ENCODE measurements at regions not wholly inside any gene's neighbourhood (a gene's known extent, or its start where the extent isn't known, plus 50 kb on each side); places are given as distances from the start of the nearest gene placed in this dataset.
"Not testable (repeated sequence)": the region's sequence is repeated elsewhere in the genome, so short reads cannot be mapped to it uniquely, and the experiment has no call there.

DNA sequence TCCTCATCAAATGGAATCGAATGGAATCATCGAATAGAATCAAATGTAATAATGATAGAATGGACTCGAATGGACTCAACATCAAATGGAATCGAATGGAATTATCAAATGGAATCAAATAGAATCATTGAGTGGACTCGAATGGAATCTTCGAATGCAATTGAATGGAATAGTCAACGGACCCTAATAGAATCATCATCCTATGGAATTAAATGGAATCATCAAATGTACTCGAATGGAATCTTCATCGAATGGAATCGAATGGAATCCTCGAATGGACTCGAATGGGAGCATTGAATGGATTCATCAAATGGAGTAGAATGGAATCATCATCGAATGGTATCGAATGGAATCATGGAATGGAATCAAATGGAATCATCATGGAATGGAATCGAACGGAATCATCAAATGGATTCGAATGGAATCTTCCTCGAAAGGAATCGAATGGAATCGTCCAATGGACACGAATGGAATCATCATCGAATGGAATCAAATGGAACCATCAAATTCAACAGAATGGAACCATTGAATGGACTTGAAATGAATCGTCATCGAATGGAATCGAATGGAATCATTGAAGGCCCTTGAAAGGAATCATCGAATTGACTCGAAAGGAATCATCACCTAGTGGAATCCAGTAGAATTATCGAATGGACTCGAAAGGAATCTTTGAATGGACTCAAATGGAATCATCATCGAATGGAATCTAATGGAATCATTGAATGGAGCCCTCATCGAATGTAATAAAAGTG, 224.9 kb downstream of the SHCBP1 start:
- H3K9me3 ChIP-seq (ENCODE audit: control insufficient read depth in 1 of 2, low read length in 2 of 2); H3K36me3 ChIP-seq (ENCODE audit: control insufficient read depth in 1 of 2, insufficient read depth in 2 of 2, low read length in 2 of 2); H3K27me3 ChIP-seq (ENCODE audit: low read depth, low read length); H3K27ac ChIP-seq (ENCODE audit: low read length); H3K4me3 ChIP-seq (ENCODE audit: low read depth in 1 of 2, low read length in 2 of 2); H3K4me1 ChIP-seq (ENCODE audit: control insufficient read depth in 1 of 2, insufficient read depth in 2 of 2, low read length in 2 of 2): not testable (repeated sequence)

DNA sequence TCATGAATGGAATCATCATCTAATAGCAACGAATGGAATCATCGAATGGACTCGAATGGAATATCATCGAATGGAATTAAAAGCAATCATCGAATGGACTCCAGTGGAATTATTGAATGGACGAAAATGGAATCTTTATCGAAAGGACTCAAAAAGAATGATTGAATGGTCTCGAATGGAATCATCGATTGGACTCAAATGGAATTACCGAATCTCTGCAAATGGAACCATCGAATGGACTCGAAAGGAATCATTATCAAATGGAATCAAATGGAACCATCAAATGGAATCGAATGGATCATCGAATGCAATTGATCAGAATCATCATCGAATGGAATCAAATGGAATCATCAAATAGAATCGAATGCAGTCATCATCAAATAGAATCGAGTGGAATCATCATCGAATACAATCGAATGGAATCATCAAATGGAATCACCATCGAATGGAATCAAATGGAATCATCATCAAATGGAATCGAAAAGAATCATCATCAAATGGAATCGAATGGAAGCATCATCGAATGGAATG, 225.7 kb downstream of the SHCBP1 start:
- H3K4me1 ChIP-seq (ENCODE audit: control insufficient read depth in 1 of 2, insufficient read depth in 2 of 2, low read length in 2 of 2); H3K36me3 ChIP-seq (ENCODE audit: control insufficient read depth in 1 of 2, insufficient read depth in 2 of 2, low read length in 2 of 2); H3K27me3 ChIP-seq (ENCODE audit: low read depth, low read length); H3K9me3 ChIP-seq (ENCODE audit: control insufficient read depth in 1 of 2, low read length in 2 of 2); H3K4me3 ChIP-seq (ENCODE audit: low read depth in 1 of 2, low read length in 2 of 2); H3K27ac ChIP-seq (ENCODE audit: low read length): not testable (repeated sequence)

DNA sequence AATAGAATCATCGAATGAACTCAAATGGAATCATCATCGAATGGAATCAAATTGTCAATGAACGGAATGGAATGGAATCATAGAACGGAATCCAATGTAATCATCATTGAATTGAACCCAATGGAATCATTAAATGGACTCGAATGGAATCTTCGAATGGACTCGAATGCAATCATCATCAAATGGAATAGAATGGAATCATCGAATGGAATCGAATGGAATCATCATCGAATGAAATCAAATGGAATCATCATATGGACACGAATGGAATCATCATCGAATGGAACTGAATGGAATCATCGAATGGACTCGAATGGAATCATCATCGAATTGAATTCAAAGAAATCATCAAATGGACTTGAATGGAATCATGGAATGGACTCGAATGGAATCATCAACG, 226.2 kb downstream of the SHCBP1 start:
- not testable (repeated sequence) for H3K36me3 ChIP-seq (ENCODE audit: control insufficient read depth in 1 of 2, insufficient read depth in 2 of 2, low read length in 2 of 2); H3K27me3 ChIP-seq (ENCODE audit: low read depth, low read length); H3K27ac ChIP-seq (ENCODE audit: low read length); H3K4me3 ChIP-seq (ENCODE audit: low read depth in 1 of 2, low read length in 2 of 2); H3K4me1 ChIP-seq (ENCODE audit: control insufficient read depth in 1 of 2, insufficient read depth in 2 of 2, low read length in 2 of 2); H3K9me3 ChIP-seq (ENCODE audit: control insufficient read depth in 1 of 2, low read length in 2 of 2)

DNA sequence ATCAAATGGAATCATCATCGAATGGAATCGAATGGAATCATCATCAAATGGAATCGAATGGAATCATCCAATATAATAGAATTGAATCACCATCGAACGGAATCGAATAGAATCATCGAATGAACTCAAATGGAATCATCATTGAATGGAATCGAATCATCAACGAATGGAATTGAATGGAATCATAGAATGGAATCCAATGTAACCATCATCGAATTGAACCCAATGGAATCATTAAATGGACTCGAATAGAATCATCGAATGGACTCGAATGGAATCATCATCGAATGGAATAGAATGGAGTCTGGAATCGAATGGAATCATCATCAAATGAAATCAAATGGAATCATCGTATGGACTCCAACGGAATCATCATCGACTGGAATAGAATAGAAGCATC, 227.0 kb downstream of the SHCBP1 start:
- H3K4me3 ChIP-seq (ENCODE audit: low read depth in 1 of 2, low read length in 2 of 2); H3K4me1 ChIP-seq (ENCODE audit: control insufficient read depth in 1 of 2, insufficient read depth in 2 of 2, low read length in 2 of 2); H3K27ac ChIP-seq (ENCODE audit: low read length); H3K36me3 ChIP-seq (ENCODE audit: control insufficient read depth in 1 of 2, insufficient read depth in 2 of 2, low read length in 2 of 2); H3K27me3 ChIP-seq (ENCODE audit: low read depth, low read length): not testable (repeated sequence)
- H3K9me3 ChIP-seq (ENCODE audit: control insufficient read depth in 1 of 2, low read length in 2 of 2): peaks cover 0 to 11% of the 10 kb centered on the region in 2 donors

DNA sequence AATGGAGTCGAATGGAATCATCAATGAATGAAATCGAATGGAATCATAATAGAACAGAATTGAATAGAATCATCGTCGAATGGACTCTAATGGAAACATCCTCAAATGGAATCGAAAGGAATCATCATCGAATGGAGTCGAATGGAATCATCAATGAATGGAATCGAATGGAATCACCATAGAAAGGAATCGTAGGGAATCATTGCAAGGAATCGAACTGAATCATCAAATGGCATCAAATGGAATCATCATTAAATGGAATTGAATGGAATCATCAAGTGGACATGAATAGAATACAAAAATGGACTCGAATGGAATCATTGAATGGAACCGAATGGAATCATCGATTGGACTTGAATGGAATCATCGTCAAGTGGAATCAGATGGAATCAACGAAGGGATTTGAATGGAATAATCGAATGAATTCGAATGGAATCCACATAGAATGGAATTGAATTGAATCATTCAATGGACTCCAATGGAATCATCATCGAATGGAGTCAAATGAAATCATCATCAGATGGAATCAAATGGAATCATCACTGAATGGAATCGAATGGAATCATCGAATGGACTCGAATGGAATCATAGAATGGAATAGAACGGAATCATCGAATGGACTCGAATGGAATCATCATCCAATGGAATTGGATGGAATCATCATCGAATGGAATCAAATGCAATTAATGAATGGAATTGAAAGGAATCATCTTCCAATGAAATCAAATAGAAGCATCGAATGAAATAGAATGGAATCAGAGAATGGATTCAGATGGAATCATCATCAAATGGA, 228.1 kb downstream of the SHCBP1 start:
- not testable (repeated sequence) for H3K27ac ChIP-seq (ENCODE audit: low read length); H3K4me3 ChIP-seq (ENCODE audit: low read depth in 1 of 2, low read length in 2 of 2); H3K4me1 ChIP-seq (ENCODE audit: control insufficient read depth in 1 of 2, insufficient read depth in 2 of 2, low read length in 2 of 2); H3K27me3 ChIP-seq (ENCODE audit: low read depth, low read length); H3K36me3 ChIP-seq (ENCODE audit: control insufficient read depth in 1 of 2, insufficient read depth in 2 of 2, low read length in 2 of 2)
- peaks cover 0 to 12% of the 10 kb centered on the region in 2 donors for H3K9me3 ChIP-seq (ENCODE audit: control insufficient read depth in 1 of 2, low read length in 2 of 2)

DNA sequence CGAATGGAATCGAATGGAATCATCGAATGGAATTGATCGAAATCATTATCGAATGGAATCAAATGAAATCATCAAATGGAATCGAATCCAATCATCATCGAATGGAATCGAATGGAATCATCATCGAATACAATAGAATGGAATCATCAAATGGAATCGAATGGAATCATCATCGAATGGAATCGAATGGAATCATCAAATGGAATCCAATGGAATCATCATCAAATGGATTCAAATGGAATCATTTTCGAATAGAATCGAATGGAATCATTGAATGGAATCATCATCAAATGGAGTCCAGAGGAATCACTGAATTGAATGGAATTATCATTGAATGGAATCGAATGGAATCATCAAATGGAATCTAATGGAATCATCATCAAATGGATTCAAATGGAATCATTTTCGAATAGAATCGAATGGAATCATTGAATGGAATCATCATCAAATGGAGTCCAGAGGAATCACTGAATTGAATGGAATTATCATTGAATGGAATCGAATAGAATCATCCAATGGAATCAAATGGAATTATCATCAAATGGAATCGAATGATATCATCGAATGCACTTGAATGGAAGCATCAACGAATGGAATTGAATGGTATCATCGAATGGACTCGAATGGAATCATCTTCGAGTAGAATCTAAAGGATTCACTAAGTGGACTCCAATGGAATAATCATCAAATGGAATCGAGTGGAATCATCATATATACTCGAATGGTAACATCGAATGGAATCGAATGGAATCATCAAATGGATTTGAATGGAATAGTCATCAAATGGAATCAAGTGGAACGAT, 230.3 kb downstream of the SHCBP1 start:
- H3K9me3 ChIP-seq (ENCODE audit: control insufficient read depth in 1 of 2, low read length in 2 of 2): peaks cover 3 to 15% of the 10 kb centered on the region in 2 donors
- not testable (repeated sequence) for H3K36me3 ChIP-seq (ENCODE audit: control insufficient read depth in 1 of 2, insufficient read depth in 2 of 2, low read length in 2 of 2); H3K4me1 ChIP-seq (ENCODE audit: control insufficient read depth in 1 of 2, insufficient read depth in 2 of 2, low read length in 2 of 2); H3K27me3 ChIP-seq (ENCODE audit: low read depth, low read length); H3K4me3 ChIP-seq (ENCODE audit: low read depth in 1 of 2, low read length in 2 of 2); H3K27ac ChIP-seq (ENCODE audit: low read length)

DNA sequence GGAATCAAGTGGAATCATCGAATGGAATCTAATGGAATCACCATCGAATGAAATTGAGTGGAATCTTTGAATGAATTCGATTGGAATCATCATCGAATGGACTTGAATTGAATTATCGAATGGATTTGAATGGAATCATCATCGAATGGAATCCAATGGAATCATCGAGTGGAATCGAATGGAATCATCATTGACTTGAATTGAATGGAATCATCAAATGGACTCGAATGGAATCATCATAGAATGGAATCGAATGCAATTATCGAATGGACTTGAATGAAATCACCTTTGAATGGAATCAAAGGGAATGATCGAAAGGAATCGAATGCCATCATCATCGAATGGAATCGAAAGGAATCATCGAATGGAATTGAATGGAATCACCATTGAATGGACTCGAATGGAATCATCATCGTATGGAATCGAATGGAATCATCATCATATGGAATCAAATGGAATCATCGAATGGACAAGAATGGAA, 231.6 kb downstream of the SHCBP1 start:
- not testable (repeated sequence) for H3K4me1 ChIP-seq (ENCODE audit: control insufficient read depth in 1 of 2, insufficient read depth in 2 of 2, low read length in 2 of 2); H3K27me3 ChIP-seq (ENCODE audit: low read depth, low read length); H3K36me3 ChIP-seq (ENCODE audit: control insufficient read depth in 1 of 2, insufficient read depth in 2 of 2, low read length in 2 of 2); H3K27ac ChIP-seq (ENCODE audit: low read length); H3K4me3 ChIP-seq (ENCODE audit: low read depth in 1 of 2, low read length in 2 of 2)
- H3K9me3 ChIP-seq (ENCODE audit: control insufficient read depth in 1 of 2, low read length in 2 of 2): peaks cover 3 to 12% of the 10 kb centered on the region in 2 donors

DNA sequence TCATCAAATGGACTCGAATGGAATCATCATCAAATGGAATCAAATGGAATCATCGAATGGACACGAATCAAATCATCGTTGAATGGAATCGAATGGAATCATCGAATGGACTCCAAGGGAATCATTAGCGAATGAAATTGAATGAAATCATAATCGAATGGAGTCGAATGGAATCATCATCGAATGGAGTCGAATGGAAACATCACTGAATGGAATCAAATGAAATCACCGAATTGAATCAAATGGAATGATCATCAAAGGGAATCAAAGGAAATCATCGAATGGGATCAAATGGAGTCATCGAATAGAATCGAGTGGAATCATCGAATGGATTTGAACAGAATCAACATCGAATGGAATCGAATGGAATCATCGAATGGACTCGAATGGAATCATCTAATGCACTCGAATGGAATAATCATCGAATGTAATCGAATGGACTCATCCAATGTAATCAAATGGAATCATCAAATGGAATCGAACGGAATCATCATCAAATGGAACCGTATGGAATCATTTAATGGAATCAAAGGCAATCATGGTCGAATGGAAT, 232.2 kb downstream of the SHCBP1 start:
- H3K27me3 ChIP-seq (ENCODE audit: low read depth, low read length); H3K27ac ChIP-seq (ENCODE audit: low read length); H3K4me1 ChIP-seq (ENCODE audit: control insufficient read depth in 1 of 2, insufficient read depth in 2 of 2, low read length in 2 of 2); H3K36me3 ChIP-seq (ENCODE audit: control insufficient read depth in 1 of 2, insufficient read depth in 2 of 2, low read length in 2 of 2); H3K4me3 ChIP-seq (ENCODE audit: low read depth in 1 of 2, low read length in 2 of 2): not testable (repeated sequence)
- peaks cover 3 to 17% of the 10 kb centered on the region in 2 donors for H3K9me3 ChIP-seq (ENCODE audit: control insufficient read depth in 1 of 2, low read length in 2 of 2)

DNA sequence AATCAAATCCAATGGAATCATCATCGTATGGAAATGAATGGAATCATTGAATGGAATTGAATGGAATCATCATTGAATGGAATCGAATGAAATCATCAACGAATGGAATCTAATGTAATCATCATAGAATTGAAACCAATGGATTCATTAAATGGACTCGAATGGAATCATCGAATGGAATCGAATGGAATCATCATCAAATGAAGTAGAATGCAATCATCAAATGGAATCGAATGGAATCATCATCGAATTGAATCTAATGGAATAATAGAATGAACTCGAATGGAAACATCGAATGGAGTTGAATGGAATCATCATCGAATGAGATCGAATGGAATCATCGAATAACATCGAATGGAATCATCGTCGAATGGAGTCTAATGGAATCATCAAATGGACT, 232.8 kb downstream of the SHCBP1 start:
- H3K36me3 ChIP-seq (ENCODE audit: control insufficient read depth in 1 of 2, insufficient read depth in 2 of 2, low read length in 2 of 2); H3K4me1 ChIP-seq (ENCODE audit: control insufficient read depth in 1 of 2, insufficient read depth in 2 of 2, low read length in 2 of 2); H3K27ac ChIP-seq (ENCODE audit: low read length); H3K27me3 ChIP-seq (ENCODE audit: low read depth, low read length); H3K4me3 ChIP-seq (ENCODE audit: low read depth in 1 of 2, low read length in 2 of 2): not testable (repeated sequence)
- peaks cover 3 to 17% of the 10 kb centered on the region in 2 donors for H3K9me3 ChIP-seq (ENCODE audit: control insufficient read depth in 1 of 2, low read length in 2 of 2)

DNA sequence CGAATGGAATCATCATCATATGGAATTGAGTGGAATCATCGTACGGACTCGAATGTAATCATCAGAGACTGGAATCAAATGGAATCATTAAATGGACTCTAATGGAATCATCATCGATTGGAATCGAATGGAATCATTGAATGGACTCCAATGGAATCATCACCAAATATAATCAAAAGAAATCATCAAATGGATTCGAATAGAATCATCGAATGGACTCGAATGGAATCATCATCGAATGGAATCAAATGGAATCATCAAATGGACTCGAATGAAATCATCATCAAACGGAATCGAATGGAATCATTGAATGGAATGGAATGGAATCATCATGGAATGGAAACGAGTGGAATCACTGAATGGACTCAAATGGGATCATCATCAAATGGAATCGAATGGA, 233.5 kb downstream of the SHCBP1 start:
- H3K27me3 ChIP-seq (ENCODE audit: low read depth, low read length); H3K36me3 ChIP-seq (ENCODE audit: control insufficient read depth in 1 of 2, insufficient read depth in 2 of 2, low read length in 2 of 2); H3K4me3 ChIP-seq (ENCODE audit: low read depth in 1 of 2, low read length in 2 of 2); H3K4me1 ChIP-seq (ENCODE audit: control insufficient read depth in 1 of 2, insufficient read depth in 2 of 2, low read length in 2 of 2); H3K27ac ChIP-seq (ENCODE audit: low read length): not testable (repeated sequence)
- H3K9me3 ChIP-seq (ENCODE audit: control insufficient read depth in 1 of 2, low read length in 2 of 2): peaks cover 3 to 17% of the 10 kb centered on the region in 2 donors

All from muscle layer of duodenum (tissue), 2 donors.